ENCODE measurements at regions not wholly inside any gene's neighbourhood (a gene's known extent, or its start where the extent isn't known, plus 50 kb on each side); places are given as distances from the start of the nearest gene placed in this dataset.

DNA sequence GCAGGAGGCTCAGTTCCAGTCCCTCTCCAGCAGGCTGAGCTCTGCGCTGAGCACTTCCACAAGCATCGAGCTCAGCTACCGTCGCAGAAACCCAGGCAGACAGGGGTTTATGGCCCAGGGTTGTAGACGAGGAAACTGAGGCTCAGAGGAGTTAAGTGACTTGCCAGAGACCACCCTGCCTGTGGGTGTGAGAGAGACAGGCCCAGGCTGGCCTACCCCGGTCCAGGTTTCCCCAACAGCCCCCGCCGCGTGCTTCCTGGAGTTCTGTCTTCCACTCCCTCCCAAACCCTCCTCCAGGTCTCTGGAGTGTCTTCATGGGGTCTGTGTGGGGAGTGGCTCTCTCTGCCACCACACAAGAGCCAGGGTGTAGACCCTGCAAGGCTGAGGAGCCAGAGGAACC, 615.9 kb downstream of the PTPRU start:
- DNase-seq, result no peak
- no peaks in the 10 kb centered on the region; the same call in 1 of the 2 replicates for H3K27me3 ChIP-seq (ENCODE audit: control insufficient read depth, insufficient read depth, low read length)
- H3K4me3 ChIP-seq (ENCODE audit: insufficient read depth, low read depth, low read length), result no peak overlapping the region
- no peaks in the 10 kb centered on the region for H3K36me3 ChIP-seq (replicated peaks; ENCODE audit: control insufficient read depth, insufficient read depth, low read length)

DNA sequence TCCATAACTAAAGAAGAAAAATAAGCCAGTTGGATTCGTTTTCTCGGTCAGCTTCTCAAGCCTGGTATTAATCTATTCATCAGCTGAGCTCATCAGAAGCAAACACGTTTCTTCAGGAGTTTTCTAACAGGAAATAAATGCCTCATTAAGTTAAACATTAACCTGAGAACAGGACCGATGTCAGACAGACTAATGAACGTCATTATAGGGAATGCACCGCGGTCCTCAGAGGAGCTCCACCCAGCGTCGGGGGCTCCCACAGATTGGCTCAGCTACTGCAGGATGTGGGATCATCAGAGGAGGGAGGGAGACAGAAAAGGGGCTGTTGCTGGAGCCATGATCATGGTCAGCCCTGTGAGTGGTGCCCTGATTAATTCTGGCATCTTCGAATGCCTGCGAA, 615.4 kb downstream of the PTPRU start:
- no peak for DNase-seq
- H3K27me3 ChIP-seq (ENCODE audit: control insufficient read depth, insufficient read depth, low read length), result no peaks in the 10 kb centered on the region; the same call in 1 of the 2 replicates
- no peak overlapping the region for H3K4me3 ChIP-seq (ENCODE audit: insufficient read depth, low read depth, low read length)
- H3K36me3 ChIP-seq (replicated peaks; ENCODE audit: control insufficient read depth, insufficient read depth, low read length), result no peaks in the 10 kb centered on the region

DNA sequence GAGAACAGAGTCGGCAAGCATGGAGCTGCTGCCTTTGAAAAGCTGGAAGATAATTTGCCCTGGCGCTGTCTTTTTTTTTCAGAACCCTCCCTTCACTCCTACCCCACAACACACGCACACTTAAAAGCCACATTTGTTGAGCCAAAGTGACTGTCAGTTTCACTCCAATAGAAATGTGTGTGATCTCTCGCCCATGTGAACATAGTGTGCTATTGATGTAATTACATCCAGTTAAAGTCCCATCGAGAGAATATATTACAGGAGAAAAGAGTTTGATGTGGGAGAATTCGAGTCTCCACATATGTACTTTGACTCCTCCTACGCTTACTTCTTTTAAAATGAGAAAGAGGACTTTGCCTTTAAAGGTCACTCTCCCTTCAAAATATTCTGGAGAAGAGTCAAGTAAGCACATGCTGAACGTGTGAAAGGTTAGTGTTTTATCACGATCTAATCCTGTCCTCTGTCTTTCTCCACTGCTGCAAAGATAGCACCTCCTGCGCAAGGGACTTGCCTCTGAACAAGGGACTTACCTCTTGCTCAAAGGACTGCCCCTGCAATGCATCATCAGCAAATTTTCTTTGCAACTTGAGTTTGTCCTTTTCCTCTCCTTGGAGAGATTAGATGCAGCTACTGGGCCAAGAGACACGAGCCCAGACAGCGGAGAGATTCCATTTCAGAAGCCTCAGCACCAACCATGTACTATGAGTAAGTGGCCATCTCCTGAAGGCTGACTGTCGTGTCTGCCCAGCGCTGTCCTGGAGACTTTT, 613.9 kb downstream of the PTPRU start:
- no peak overlapping the region for H3K4me3 ChIP-seq (ENCODE audit: insufficient read depth, low read depth, low read length)
- no peaks in the 10 kb centered on the region for H3K36me3 ChIP-seq (replicated peaks; ENCODE audit: control insufficient read depth, insufficient read depth, low read length)
- H3K27me3 ChIP-seq (ENCODE audit: control insufficient read depth, insufficient read depth, low read length), result no peaks in the 10 kb centered on the region; the same call in 1 of the 2 replicates
- no peak for DNase-seq

DNA sequence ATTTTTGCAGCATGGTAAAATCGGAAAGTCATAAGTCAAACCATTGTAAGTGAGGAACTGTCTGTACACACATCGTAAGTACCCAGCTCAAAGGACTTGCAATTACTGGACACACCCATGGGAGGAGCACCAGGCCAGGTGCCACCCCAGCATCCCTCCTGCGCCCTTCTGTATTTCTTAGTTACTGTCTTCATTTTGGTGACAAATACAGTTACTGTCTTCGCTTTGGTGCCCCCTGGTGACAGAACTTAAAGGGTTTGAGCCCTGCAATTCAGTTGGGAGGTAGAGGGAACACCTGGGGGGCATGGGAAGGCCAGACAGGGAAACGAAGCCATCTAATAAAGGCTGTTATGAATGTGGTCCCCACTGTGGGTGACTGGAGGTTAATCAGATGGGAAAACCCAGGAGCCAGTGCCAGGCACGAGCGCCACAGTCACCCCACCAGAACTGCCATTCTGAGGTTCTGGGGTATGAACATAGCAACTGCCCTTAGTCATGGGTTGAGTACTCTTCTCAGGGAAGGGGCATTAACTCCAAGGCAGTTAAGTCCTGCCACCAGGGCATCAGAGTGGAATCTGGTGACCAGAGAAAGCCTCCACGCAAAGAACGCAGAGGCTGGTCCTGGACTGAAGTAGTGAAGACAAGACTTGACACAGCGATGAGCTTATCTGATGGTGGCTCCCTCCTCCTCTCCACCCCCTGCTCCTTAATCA, 612.9 kb downstream of the PTPRU start:
- H3K27me3 ChIP-seq (ENCODE audit: control insufficient read depth, insufficient read depth, low read length), result no peaks in the 10 kb centered on the region; the same call in 1 of the 2 replicates
- DNase-seq, result peak; percentile 81
- H3K36me3 ChIP-seq (replicated peaks; ENCODE audit: control insufficient read depth, insufficient read depth, low read length), result no peaks in the 10 kb centered on the region
- no peak overlapping the region for H3K4me3 ChIP-seq (ENCODE audit: insufficient read depth, low read depth, low read length)

DNA sequence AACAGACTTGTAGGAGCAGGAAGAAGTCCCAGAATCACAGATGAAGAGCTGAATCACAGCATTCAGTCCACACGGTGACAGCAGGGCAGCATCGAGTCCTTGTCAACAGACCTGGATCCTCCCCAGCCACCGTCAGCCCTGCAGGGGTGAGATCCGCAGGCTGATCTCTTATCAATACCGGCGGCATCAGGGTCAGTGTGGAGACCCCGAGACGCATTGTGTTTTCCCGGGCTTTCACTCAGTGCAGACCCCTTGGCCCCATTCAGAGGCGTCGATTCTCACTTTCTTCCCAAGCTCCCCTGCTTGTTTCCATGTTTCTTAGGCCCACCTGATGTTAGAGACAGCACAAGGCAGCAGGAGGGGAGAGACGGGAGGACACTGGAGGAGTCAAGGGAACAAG, 609.6 kb downstream of the PTPRU start:
- no peaks in the 10 kb centered on the region for H3K36me3 ChIP-seq (replicated peaks; ENCODE audit: control insufficient read depth, insufficient read depth, low read length)
- no peaks in the 10 kb centered on the region; the same call in 1 of the 2 replicates for H3K27me3 ChIP-seq (ENCODE audit: control insufficient read depth, insufficient read depth, low read length)
- DNase-seq, result no peak
- H3K4me3 ChIP-seq (ENCODE audit: insufficient read depth, low read depth, low read length), result no peak overlapping the region

DNA sequence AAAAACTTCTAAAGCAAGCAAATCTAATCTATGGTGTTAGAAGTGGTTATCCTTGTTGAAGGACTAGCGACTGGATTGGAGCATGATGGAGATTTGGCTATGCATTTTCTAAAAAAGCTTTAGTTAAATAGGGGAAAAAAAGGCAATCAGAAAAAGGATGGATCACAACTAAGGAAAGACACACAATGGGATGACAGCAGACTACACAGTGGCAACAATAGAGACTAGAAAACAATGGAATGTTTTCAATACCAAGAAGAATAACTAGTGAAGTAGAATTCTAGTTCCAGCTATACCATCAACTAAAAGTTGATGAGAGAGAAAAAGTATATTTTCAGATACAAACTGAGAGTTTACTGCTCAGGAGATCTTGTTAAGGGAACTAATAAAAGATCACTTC, 605.8 kb downstream of the PTPRU start:
- no peaks in the 10 kb centered on the region for H3K36me3 ChIP-seq (replicated peaks; ENCODE audit: control insufficient read depth, insufficient read depth, low read length)
- no peak overlapping the region for H3K4me3 ChIP-seq (ENCODE audit: insufficient read depth, low read depth, low read length)
- no peak for DNase-seq
- no peaks in the 10 kb centered on the region; the same call in 1 of the 2 replicates for H3K27me3 ChIP-seq (ENCODE audit: control insufficient read depth, insufficient read depth, low read length)

DNA sequence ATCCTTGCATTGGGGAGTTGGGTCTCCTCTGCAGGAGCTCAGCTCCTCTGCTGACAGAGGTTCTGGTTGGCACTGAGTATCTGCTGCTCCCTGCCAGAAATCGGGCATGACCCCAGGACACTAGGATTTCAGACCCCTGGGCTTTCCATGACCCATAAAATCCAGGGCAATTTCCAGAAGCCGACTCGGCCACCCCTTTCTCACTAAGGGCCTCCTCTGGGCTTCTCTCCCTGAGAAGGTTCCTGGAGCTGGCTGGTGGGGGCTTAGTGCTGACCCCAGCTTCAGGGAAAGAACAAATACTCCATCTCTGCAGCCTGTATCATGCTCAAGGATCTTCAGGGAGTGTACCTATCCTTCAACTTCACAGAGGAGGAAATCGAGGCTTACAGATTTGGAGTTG, 603.4 kb downstream of the PTPRU start:
- no peak for DNase-seq
- no peak overlapping the region for H3K4me3 ChIP-seq (ENCODE audit: insufficient read depth, low read depth, low read length)

DNA sequence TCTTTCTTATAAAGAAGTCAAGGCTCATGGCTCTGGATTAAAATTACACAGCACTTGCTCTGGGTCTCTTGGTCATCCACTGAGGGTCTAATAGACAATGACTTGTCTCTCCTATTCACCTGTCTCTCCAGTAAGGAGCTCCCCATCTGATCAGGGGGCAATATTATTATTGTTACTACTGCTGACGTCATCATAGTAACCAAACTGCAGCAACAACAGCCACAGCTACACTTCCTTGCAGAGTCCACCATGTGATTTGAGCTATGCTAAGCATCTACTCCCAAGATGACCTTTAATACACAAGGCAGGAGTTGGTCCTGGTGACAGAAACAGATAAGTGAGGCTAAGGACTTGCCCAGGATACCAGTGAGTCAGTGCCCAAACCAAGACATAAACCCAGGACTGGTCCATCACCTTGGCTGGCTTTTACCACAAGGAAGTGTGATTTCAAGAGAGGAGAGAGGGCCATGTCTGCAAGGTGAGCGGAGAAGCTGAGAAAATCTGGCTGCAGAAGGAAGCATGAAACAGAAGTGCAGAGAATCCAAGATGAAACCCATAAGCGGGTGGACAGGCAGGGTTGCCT, 602.5 kb downstream of the PTPRU start:
- Histone ChIP-seq H3K27me3 (ENCODE audit: control insufficient read depth, insufficient read depth, low read length) (no peaks in the 10 kb centered on the region), H3K36me3 (replicated peaks; ENCODE audit: control insufficient read depth, insufficient read depth, low read length) (no peaks in the 10 kb centered on the region), H3K4me3 (ENCODE audit: insufficient read depth, low read depth, low read length) (no peak overlapping the region)
- no peak for DNase-seq

More for the DNA sequence above, 603.4 kb downstream of the PTPRU start:
- Histone ChIP-seq H3K36me3 (replicated peaks; ENCODE audit: control insufficient read depth, insufficient read depth, low read length) (no peaks in the 10 kb centered on the region), H3K27me3 (ENCODE audit: control insufficient read depth, insufficient read depth, low read length) (no peaks in the 10 kb centered on the region; the same call in 1 of the 2 replicates)

DNA sequence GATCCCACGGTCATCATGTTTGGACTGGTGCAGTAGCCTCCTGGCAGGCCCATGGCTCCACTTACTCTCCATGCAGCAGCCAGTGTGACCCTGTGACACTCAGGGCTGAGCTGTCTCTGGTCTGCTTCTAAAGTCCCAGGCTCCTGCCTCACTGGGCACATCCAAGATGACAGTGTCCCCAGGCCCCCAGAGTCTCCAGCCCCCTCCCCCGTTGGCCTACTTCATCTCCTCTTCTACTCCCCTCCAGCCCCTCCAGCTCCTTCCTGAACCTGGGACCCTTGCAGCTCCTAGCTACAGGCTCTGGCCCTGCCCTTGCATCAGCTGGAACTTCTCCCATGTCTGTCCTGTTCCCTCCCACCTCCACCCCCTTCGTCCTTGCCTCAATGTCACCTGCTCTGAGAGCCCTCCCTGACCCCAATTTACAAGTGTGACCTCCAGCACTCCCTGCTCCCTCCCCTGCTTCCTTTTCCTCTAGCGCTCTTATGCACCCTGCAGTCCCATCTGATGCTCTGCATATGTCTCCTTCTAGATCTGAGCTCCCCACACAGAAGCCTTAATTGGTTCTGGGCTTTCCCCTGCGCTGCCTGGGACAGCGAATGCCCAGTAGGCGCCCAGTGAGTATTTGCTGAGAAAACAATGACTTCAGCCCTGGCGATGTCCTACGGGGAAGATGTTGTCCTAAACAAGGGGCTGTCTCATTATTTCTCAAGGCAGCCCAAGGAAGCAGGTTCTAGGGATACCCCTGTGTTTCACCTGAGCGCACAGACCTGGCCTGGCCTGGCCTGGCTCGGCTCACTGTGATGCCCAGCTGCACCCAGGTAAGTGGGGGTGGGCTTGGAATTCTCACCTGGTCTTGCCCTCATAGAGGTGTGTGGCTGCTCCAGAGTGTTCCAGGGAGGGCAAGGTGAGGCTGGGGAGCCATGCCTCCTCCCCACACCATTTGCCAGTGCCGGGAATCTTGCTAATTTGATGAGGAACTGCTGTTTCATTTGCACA, 600.6 kb downstream of the PTPRU start:
- no peaks in the 10 kb centered on the region for H3K27me3 ChIP-seq (ENCODE audit: control insufficient read depth, insufficient read depth, low read length)
- H3K36me3 ChIP-seq (replicated peaks; ENCODE audit: control insufficient read depth, insufficient read depth, low read length), result no peaks in the 10 kb centered on the region
- no peak overlapping the region for H3K4me3 ChIP-seq (ENCODE audit: insufficient read depth, low read depth, low read length)
- no peak for DNase-seq

DNA sequence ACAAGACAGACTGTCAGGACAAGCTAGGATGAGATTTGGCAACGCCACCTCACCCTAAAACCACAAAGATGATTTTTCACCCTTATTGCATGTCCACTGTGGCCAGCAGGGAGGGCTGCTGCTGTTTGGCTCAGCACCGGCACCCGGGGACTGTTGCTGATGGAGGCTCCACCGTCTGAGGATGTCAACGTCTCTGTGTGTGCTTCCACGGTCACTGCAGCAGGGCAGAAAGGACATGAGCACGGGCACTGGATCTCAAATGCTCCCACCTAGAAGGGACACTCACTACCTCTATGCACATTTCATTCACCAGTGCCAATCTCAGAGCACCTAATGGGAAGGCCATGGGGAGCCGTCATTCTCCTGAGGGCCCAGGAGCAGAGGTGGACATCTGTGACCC, 599.6 kb downstream of the PTPRU start:
- no peaks in the 10 kb centered on the region for H3K36me3 ChIP-seq (replicated peaks; ENCODE audit: control insufficient read depth, insufficient read depth, low read length)
- H3K4me3 ChIP-seq (ENCODE audit: insufficient read depth, low read depth, low read length), result no peak overlapping the region
- no peaks in the 10 kb centered on the region for H3K27me3 ChIP-seq (ENCODE audit: control insufficient read depth, insufficient read depth, low read length)
- no peak for DNase-seq

DNA sequence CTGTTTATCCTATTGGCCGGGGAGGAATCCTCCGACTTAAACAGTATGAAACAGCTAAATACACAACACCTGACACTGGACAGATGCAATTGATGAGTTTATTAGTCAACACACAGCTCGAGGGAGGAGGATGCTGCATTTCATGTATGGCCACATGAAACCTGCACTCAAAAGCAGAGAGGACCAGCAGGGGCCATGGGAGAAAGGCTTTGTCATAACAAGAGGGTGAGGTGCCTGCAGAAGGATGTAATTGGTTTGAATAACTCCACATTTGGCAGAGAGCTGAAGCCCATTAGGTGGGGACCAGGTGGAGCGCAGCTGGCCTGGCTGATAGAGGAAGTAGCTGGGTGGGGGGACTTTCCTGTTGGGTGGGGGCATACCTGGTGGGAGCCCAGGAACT, 599.1 kb downstream of the PTPRU start:
- Histone ChIP-seq H3K27me3 (ENCODE audit: control insufficient read depth, insufficient read depth, low read length) (no peaks in the 10 kb centered on the region), H3K4me3 (ENCODE audit: insufficient read depth, low read depth, low read length) (no peak overlapping the region), H3K36me3 (replicated peaks; ENCODE audit: control insufficient read depth, insufficient read depth, low read length) (no peaks in the 10 kb centered on the region)
- DNase-seq, result no peak

DNA sequence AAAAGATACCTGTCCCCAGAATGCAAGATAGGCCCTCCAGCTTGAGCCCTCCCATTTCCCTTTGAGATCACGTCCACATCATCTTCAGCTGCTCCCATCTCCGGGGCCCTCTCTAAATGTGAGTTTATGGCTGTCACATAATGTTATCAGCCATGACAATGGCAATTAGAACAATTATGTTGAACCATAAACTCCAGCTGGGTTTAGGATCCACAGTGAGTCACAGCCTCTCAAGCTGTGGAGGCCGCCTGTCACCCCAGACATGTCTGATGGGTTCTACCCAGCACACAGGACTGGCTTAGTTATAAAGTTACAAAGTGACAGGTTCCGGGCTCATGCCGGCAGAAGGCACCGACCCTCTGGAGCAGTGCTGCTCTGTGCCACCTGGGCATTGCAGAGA, 597.3 kb downstream of the PTPRU start:
- no peaks in the 10 kb centered on the region for H3K27me3 ChIP-seq (ENCODE audit: control insufficient read depth, insufficient read depth, low read length)
- H3K36me3 ChIP-seq (replicated peaks; ENCODE audit: control insufficient read depth, insufficient read depth, low read length), result no peaks in the 10 kb centered on the region
- no peak overlapping the region for H3K4me3 ChIP-seq (ENCODE audit: insufficient read depth, low read depth, low read length)
- no peak for DNase-seq

DNA sequence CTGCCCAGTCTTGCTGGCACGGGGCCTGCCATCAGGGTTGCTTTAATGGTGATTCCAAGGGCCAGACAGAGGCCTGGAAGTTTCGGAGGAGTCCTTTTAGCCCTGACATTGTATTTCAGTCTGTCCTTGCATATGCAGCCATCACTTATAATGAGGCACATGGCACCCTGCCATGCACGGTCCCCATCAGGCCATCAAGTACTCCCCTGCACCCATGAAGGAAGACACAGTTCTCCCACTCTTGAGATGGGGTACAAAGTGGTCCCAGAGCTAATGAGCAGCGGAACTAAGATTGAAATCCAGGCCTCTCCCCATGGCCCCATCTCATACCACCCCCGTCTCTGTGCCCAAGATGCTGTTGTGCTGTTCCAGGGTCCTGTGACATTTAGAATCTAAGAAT, 596.6 kb downstream of the PTPRU start:
- DNase-seq, result no peak
- H3K27me3 ChIP-seq (ENCODE audit: control insufficient read depth, insufficient read depth, low read length), result no peaks in the 10 kb centered on the region
- H3K36me3 ChIP-seq (replicated peaks; ENCODE audit: control insufficient read depth, insufficient read depth, low read length), result no peaks in the 10 kb centered on the region

DNA sequence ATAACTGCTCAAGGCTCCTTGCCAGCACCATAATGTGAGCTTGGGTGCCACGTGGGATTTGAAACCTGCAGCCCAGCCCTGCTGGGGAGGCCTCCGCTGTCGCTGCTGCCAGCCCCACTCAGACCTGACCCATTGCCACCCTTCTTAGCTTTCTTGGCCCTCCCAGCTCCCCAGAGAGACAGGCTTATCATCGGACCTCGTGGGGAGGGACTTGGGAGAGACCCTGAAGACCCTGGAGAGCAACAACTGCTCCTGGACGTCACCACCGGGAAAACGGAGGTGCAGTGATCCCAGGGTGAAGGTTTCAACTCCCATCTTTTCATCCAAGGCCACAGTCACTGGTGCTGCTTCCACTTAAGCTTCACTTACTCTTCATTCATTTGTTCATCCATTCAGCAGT, 596.1 kb downstream of the PTPRU start:
- Histone ChIP-seq H3K36me3 (replicated peaks; ENCODE audit: control insufficient read depth, insufficient read depth, low read length) (no peaks in the 10 kb centered on the region), H3K4me3 (ENCODE audit: insufficient read depth, low read depth, low read length) (no peak overlapping the region), H3K27me3 (ENCODE audit: control insufficient read depth, insufficient read depth, low read length) (no peaks in the 10 kb centered on the region)
- DNase-seq, result no peak

More for the DNA sequence above, 596.6 kb downstream of the PTPRU start:
- no peak overlapping the region for H3K4me3 ChIP-seq (ENCODE audit: insufficient read depth, low read depth, low read length)

Data from H7 (cell line).